ENCODE measurements at regions not wholly inside any gene's neighbourhood (a gene's known extent, or its start where the extent isn't known, plus 50 kb on each side); places are given as distances from the start of the nearest gene placed in this dataset.

DNA sequence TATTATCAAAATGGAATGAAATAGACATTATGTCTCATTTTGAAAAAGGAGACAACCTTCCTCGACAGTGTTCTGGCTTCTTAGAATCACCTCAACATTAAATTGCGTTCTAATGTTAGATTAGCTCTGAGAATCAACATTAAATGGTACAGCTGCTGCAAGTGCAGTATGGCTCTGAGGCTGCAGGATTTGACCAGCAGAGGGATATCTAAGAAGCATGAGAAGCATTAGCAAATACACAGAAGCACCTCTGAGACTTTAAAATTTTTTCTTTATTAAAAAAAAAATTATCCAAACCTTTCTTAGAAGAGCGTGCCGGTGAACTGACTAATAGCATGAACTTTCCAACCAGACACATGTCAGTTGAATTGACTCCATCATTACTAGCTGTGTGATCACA, 253.4 kb upstream of the LRIG3 start:
- intact Hi-C loops (cut with DNase I), result no loop called here
- Histone ChIP-seq H3K9me3 (replicated peaks in 1 of 3) (no peaks in the 10 kb centered on the region), H3K27ac (no peak overlapping the region), H3K36me3 (replicated peaks in 1 of 2) (no peaks in the 10 kb centered on the region), H3K27me3 (no peaks in the 10 kb centered on the region), H3K4me1 (replicated peaks in 1 of 2) (no peaks in the 10 kb centered on the region), H3K4me3 (no peak overlapping the region)
- DNase-seq, result no peak
- 69 to 80% (median 76%) methylated on average over 4 of the region's 4 CpGs for whole genome bisulfite sequencing, 4 donors
- TF ChIP-seq, protein P1, sequence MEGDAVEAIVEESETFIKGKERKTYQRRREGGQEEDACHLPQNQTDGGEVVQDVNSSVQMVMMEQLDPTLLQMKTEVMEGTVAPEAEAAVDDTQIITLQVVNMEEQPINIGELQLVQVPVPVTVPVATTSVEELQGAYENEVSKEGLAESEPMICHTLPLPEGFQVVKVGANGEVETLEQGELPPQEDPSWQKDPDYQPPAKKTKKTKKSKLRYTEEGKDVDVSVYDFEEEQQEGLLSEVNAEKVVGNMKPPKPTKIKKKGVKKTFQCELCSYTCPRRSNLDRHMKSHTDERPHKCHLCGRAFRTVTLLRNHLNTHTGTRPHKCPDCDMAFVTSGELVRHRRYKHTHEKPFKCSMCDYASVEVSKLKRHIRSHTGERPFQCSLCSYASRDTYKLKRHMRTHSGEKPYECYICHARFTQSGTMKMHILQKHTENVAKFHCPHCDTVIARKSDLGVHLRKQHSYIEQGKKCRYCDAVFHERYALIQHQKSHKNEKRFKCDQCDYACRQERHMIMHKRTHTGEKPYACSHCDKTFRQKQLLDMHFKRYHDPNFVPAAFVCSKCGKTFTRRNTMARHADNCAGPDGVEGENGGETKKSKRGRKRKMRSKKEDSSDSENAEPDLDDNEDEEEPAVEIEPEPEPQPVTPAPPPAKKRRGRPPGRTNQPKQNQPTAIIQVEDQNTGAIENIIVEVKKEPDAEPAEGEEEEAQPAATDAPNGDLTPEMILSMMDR (IDR thresholded peaks at IDR 0.05), result no peak
- no peak for TF ChIP-seq POLR2A (IDR thresholded peaks at IDR 0.05)

DNA sequence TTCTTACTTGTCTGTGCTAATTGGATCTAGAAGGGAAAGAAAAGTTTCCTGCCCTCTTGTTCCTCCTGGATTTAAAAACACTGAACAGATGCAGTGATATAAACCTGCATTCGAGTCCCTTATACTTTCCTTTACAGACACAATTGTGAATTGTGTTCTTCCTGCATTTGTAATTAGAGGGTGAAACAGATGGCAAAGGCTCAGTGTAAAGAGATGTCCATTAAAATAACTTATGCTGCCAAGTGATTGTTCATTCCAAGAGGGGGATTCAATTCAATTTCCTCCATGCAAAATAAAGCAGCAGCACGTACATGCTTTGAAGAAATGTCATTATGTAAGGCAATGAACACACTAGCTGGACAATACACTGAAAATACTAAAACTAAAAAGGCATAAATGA, 248.3 kb upstream of the LRIG3 start:
- WGBS, 4 donors, result 53 to 66% (median 55%) methylated on average over 2 of the region's 2 CpGs
- no peaks in the 10 kb centered on the region for H3K9me3 ChIP-seq (replicated peaks in 1 of 3)
- no peak overlapping the region for H3K27ac ChIP-seq
- no peak for DNase-seq
- H3K36me3 ChIP-seq (replicated peaks in 1 of 2), result no peaks in the 10 kb centered on the region
- H3K4me3 ChIP-seq, result no peak overlapping the region
- no peaks in the 10 kb centered on the region for H3K27me3 ChIP-seq
- intact Hi-C loops (cut with DNase I), result no loop called here
- no peaks in the 10 kb centered on the region for H3K4me1 ChIP-seq (replicated peaks in 1 of 2)
- no peak for TF ChIP-seq POLR2A (IDR thresholded peaks at IDR 0.05)
- TF ChIP-seq, protein P1 (IDR thresholded peaks at IDR 0.05), result no peak

DNA sequence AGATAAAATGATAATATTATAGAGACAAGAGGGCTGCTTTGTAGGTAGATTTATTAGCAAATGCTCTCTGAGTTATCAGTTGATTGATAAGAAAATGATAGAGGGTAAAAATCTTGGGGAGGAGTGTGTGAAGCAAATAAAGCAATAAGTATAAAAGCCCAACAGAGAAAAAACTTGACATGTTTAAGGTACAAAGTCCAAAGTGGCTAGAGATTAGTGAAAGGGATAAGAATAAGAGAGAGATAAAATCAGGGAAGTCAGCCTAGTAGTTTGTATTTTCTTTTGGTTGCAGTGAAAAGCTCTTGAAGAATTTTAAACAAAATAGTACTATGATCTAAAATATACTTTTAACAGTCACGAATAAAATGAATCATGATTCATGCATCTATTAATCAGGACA, 246.2 kb upstream of the LRIG3 start:
- WGBS, 4 donors, result 25 to 35% (median 31%) methylated on average over 1 of the region's 1 CpG
- intact Hi-C loops (cut with DNase I), result no loop called here
- DNase-seq, result no peak
- Histone ChIP-seq H3K9me3 (replicated peaks in 1 of 3) (no peaks in the 10 kb centered on the region), H3K4me1 (replicated peaks in 1 of 2) (no peaks in the 10 kb centered on the region), H3K27ac (no peak overlapping the region), H3K27me3 (no peaks in the 10 kb centered on the region), H3K36me3 (replicated peaks in 1 of 2) (no peaks in the 10 kb centered on the region), H3K4me3 (no peak overlapping the region)
- no peak for TF ChIP-seq POLR2A (IDR thresholded peaks at IDR 0.05)
- TF ChIP-seq, protein P1 (IDR thresholded peaks at IDR 0.05), result no peak

DNA sequence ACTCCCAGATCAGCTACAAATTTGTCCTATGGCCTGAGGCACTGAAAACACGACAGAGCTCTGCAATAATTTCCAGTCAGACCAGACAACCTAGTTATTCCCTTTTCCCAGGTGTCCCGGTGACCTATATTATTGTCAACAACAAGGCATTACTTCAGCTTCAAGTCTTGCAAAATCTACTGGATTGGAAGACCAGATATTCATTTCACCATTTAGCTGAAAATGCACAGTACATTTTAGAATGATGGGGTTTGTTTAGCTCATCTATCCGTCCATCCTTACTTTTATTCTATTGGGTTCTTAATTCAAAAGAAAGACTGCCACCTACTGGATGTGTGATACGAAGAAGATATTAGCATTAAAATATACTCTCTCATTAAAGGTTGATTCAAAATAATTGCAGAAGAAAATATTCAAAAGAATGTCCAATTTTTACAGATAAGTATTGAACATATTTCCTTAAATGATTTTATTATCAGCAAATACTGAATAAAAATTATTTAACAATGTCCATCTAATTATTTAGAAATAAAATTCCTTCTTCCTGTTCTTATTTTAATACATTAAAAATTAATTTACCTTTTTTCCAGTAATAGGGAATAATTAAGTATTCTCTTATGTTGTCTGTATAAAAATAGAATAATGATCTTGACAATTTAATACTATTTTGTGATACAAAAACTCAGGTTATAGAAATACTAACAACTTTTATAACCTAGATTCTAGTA, 244.9 kb upstream of the LRIG3 start:
- no peaks in the 10 kb centered on the region for H3K36me3 ChIP-seq (replicated peaks in 1 of 2)
- no peak for TF ChIP-seq POLR2A (IDR thresholded peaks at IDR 0.05)
- TF ChIP-seq, protein P1 (IDR thresholded peaks at IDR 0.05), result peak in 5 of 6 experiments; percentile 23 to 54 (median 36)
- no peaks in the 10 kb centered on the region for H3K9me3 ChIP-seq (replicated peaks in 1 of 3)
- intact Hi-C loops (cut with DNase I), result no loop called here
- no peaks in the 10 kb centered on the region for H3K27me3 ChIP-seq
- no peak overlapping the region for H3K27ac ChIP-seq
- no peak overlapping the region for H3K4me3 ChIP-seq
- no peak for DNase-seq
- H3K4me1 ChIP-seq (replicated peaks in 1 of 2), result no peaks in the 10 kb centered on the region
- 25 to 37% (median 32%) methylated on average over 4 of the region's 4 CpGs for WGBS, 4 donors
